ENCODE measurements at regions not wholly inside any gene's neighbourhood (a gene's known extent, or its start where the extent isn't known, plus 50 kb on each side); places are given as distances from the start of the nearest gene placed in this dataset.
"Not testable (repeated sequence)": the region's sequence is repeated elsewhere in the genome, so short reads cannot be mapped to it uniquely, and the experiment has no call there.

- DNase-seq, result no peak
Observed at GRCh38 chr17:77038884-77039555, 101.7 kb upstream of the SEC14L1 start.

DNA sequence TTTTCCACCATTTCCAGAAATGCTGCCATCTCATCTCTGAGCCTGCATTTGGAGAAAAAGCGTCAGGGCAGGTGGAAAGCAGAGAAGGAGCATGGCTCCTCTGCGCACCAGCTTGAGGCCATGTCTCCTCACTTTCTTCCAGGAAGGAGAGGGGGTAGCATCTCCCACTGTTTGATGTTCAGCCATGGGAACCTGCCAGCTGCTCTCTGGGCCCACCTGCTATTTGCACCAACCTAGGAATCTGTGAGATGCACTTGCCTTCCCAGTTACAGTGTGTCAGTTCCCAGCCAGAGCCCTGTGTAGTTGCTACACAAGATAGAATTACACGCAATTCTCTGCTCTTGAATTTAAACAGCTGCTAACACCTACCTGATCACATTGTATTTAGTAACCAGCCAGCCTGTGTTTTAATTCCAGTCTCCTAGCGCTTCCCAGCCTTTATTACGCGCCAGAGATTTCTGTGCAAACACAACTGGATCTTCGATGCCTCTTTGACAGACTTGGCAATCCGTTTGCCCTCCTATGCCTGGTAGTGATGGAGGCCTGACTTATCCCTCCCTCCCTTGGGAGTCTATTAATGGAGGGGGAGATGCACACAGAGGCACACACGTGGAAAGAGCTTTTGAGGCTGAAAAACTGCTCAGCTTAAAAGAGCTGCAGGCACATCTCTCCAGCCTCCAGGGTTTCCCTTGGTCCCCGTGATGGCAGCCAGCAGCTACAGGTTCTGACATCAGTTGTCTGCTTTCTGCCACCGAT is 98.1 kb upstream of the SEC14L1 start:
- DNase-seq, result peak; percentile 90

DNA sequence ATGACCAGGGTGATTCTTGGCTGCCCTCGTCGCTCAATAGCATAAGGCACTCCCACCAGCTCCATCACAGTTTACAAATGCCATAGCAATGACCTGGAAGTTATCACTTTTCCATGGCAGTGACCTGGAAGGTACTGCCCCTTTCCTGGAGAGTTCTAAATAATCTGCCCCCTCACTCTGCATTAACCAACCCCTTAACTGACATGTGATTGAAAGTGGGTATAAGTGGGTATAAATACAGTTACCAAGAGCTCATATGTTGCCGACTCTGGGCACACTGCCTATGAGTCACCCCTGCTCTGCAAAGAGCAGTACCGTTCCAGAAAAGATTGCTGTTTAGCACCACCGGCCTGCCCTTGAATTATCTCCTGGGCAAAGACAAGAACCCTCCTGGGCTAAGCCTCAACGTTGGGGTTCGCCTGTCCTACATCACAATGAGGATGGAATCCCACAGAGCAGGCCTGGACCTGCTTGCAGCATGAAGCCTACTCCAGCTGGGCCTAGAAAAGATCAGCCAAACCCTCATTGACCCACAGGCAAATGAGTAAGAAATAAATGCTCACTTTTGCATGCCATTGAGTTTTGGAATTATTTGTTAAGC is 95.2 kb upstream of the SEC14L1 start:
- DNase-seq, result no peak

DNA sequence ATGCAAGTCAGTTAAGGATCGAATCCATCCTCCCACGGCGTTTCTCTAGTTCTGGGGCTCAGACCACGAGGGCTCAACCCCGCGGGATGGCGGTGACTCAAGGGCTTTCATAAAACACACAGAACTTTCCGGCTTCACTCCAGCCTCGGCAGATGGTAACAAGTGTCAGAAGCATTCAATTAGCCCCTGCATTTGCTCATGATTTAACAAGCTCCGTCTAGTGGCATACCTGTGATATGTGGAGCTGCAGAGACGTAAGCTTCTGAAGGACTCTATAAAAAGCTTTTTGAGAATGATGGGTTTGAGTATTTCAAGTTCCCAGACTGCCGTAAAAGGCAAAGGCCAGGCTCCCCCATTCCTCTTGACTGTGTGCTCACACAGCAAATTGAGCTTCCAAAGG is 91.3 kb upstream of the SEC14L1 start:
- DNase-seq, result no peak

DNA sequence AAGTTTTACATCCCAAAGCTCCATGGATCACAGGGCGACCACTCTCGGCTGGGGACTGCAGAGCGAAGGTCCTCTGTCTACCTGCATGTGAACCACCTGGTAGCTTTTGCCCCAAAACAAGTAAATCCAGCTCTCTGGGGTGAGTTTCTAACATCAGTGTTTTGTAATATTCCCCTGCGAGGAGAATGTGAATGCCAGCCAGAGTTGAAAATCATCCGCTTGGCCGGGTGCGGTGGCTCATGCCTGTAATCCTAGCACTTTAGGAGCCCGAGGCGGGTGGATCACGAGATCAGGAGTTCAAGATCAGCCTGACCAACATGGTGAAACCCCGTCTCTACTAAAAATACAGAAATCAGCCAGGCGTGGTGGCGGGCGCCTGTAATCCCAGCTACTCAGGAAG is 89.9 kb upstream of the SEC14L1 start:
- not testable (repeated sequence) for DNase-seq

DNA sequence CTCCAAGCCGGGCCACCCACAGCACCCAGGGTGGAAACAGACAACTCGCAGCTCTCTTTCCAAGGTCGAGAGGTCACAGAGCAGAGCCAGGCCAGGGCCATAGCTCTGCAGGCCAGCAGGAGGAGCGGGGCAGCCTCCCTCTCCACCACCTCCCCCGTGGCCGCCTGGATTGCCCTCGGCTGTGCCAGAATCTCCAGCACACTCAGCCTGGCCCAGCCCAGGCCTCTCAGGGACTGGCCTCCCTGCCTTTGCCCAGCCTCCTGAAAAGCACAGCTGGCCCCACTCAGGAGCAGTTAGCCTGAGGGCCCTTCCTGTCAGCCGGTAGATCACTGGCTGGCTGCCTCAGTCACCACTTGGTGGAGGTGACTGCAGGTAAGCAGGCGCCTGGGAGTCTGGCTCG is 85.8 kb upstream of the SEC14L1 start:
- no peak for DNase-seq

DNA sequence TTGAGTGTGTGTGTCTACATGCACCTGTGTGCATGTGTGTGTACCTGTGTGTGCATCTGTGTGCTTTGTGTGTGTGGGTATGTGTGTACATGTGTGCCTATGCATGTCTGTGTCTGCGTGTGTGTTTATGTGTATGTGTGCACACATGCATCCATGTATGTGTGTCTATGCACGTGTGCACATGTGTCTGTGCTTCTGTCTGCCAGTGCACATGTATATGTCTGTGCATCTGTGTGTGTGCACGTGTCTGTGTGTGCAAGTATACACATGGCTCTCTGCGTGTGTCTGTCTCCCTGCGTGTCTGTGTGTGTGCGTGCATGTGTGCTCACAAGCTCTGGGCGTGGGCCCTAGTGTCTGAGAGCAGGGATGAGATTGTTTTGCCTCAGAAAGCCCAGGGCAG is 85.3 kb upstream of the SEC14L1 start:
- no peak for DNase-seq

- DNase-seq, result no peak
Observed at GRCh38 chr17:77058016-77058415, 82.8 kb upstream of the SEC14L1 start.

DNA sequence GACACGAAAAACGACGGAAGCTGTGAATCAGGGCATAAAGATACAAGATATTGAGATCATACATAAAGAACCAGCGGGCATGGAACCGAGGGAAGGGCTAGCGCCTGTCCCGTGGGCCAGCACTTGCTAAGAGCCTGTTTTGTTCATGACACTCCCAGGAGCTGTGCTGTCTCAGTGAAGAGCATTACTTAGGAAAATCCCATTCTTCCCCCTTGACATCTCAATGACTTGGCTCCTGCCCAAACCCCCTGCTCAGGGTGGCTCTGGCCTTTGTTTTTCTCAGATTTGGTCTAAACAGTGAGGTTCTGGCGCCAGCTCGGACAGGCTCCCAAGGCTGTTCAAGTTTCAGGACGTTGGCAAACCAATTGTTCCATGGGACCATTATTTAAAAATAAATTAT is 79.1 kb upstream of the SEC14L1 start:
- no peak for DNase-seq

GRCh38 chr17:77064598-77064997 is 76.2 kb upstream of the SEC14L1 start:
- no peak for DNase-seq

- DNase-seq, result no peak
Observed at GRCh38 chr17:77066165-77066564, 74.6 kb upstream of the SEC14L1 start.

DNA sequence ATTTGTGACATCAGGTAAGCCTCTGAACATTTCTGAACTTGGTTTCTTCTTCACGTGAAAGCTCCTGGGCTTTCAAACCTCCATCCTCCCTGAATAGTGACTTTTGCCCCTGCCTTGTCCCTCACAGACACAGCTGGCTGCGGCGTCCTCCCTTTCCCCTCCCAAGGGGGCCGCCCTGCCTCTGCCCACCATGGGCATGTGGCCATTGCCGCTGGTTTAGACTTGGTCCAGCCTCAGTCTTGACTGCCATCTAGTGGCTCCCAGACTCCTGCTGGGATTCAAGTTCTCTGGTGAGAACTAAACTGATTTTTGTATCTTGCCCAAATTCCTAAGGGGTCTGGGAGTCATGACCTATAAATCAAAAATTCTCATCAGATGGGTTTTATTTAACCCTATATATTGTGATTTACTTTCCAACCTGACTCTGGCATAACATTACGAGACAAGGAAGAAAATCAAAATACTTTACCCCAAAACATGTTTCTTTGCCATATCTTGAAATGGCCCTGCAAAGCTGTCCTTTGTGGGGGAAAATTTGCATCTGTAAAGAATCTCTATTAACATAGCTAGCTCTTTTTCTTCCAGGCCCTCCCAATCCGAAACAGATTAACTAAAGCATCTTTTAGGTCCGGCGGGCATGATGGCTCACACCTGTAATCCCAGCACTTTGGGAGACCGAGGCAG is 73.9 kb upstream of the SEC14L1 start:
- DNase-seq, result not testable (repeated sequence)

DNA sequence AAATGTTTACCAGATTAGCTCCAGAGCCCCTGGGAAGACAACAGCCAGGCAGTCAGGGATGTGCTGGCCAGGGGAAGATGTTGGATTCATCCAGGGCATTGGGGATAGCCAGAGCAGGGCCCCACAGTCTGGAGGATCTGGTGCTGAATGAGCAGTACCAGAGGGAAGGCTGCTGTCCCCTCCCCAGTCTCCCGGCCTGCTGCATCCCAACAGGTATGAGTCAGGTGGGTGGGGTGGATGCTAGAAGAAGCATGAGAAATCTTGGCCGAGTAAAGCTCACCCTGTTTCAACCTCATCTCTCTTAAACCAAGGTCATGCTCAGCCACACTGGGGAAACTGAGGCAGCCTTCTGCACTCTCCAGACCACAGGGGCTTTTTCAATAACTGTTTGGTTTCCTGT is 71.9 kb upstream of the SEC14L1 start:
- DNase-seq, result no peak

GRCh38 chr17:77070888-77071279 is 69.9 kb upstream of the SEC14L1 start:
- no peak for DNase-seq

DNA sequence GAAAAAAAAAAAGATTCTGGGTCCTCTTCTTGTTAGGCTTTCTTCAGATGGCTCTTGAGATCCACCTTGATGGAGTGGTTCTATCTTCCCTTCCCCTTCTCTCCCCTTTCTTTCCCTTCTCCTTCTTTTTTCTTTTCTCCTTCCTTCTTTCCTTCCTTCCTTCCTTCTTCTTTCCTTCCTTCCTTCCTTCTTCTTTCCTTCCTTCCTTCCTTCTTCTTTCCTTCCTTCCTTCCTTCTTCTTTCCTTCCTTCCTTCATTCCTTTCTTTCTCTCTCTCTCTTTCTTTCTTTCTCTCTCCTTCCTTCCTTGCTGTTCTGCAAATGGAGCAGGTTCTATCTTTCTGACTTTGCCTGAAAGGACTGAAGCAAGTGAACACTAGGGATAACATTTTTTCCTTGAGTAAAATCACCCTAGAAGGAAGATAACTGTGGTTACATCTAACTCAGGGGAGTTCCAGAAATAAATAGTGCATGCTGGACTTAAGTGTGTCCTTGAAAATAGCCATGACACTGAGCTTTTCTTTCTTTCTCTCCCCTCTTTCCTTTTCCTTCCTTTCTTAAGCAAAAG is 68.8 kb upstream of the SEC14L1 start:
- no peak for DNase-seq

DNA sequence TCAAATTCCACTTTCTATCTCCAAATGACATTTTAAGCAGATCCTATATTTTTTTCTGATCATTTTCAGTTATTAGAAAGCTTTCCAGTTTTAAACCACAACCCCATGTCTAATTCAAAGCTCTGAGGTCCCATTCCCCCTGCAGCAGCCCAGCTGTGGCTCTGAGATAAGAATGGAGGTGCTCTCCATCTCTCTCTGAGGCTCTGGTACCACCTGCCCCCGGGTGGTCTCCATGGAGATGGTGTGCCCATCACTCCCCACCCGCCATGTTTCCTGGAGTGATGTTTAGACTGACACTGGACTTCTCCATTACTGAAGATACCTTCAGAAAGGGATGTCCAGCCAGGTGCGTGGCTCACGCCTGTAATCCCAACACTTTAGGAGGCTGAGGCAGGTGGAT is 68.1 kb upstream of the SEC14L1 start:
- no peak for DNase-seq

DNA sequence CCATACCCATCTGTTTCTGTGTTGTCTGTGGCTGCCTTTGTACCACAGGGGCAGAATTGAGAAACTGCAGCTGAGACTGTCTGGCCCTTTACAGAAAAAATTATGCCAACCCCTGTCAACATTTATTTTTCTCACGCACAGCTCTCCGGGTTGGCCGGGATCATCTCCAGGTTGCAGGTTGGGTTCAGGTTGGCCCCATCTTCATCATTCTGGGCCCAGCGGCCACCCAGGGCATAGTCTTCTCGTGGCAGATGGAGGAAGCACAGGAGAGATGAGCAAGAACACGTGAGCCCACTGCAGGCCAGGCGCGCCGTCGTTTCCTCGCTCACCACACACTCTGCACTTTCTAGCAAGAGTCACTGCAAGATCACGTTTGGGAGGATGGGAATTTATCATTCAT is 66.1 kb upstream of the SEC14L1 start:
- no peak for DNase-seq

DNA sequence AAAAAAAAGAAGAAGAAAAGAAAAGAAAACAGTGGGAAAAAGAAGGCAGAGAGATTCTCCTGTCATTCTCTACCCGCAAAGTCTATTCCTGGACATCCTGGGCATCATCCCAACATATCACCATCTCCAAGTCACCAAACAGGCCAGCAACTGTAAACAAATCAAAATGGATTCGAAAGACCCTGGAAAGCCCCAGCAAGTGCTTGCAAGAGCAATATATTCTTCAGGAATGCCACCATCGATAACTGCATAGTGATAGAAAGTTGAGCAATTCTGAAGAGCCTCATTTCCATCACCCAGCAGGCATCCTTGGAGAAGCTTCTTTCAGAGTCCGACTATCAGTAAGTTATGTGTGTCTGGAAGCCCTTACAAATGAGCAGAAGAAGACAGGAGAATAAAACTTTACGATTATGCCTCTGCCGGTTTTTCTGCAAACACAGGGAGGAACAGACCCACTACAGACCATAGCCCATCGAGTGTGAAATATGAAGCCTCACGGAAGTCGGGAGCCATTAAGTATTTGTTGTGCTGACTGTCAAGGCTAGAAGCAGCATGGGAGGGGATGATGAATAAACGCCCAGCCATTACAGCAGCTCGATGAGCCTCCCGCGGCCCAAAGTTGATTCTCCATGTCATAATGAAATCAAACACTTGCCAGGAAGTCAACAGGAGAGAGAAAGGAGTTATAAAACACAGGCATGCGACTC is 64.5 kb upstream of the SEC14L1 start:
- DNase-seq, result peak; percentile 89

DNA sequence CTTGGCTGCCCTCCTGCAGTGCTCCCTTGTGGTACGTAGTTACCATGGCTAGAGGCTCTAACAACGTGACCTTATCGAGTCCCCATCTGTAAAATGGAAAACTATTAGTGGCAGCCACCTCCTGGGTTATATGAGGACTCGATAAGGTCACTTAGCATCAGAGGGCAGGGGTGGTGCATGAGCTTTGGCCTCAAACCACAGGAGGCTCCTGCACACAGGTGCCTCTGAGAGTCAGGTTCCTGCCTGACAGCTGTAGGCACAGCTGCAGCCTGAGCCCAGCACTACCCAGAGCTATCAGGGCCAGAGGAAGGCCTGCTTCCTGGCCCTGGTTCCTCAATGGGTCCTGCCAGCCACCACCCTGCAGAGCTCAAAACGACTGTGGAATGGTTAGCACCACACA is 57.2 kb upstream of the SEC14L1 start:
- peak; percentile 69 for DNase-seq

DNA sequence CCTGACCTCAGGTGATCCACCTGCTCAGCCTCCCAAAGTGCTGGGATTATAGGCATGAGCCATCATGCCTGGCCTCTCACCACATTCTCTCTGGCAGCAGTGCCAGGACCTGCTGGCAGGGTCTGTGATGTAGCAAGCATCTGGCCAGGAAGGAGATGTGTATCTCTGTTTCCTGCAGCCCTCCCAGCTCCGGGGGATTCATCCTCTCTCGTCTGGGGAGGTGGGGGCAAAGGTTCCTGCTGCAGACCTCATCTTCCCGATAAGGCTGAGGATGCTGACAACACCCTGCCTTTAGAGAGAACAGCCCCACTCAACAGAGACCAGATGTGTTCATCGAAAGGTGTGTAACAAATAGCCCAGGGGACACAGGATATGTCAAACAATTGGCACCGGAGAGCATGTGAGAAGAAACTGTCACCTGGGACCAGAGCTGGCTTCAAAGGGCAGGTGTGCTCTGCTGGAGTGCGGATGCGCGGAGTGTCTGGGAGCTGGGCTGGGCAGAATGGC is 54.8 kb upstream of the SEC14L1 start:
- DNase-seq, result peak; percentile 80

DNA sequence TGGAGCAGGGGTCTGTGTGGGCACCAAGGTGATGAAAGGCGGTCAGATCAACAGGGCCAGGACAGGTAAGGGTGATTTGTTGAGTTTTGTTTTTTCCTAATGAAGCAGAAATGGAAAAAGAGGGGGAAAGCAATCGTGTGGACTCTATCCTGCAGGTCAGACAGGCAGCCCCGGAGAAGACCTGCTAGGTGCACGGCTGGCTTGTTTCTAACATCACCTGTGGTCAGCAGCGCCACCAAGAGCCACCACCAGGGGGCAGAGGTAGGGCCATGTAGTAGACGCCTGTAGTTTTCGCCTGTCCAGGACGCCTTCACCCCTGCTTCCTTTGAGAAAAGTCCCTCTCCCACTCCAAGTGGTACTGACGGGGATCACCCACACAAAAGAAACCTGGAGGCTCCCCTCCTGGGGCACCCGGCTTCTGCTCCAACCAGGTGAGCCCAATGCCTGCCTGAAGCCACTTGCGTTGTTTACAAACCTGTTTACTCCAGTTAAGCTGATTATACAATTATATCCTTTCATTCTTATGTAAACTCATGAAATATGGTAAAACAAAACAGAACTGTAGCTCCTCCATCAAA is 54.2 kb upstream of the SEC14L1 start:
- peak; percentile 78 for DNase-seq

All from NCI-H2081 treated with DMSO at 0.1 percent for 48 hours (cell line).